HG03520 (cell line): ENCODE measurements at regions not wholly inside any gene's neighbourhood (a gene's known extent, or its start where the extent isn't known, plus 50 kb on each side); places are given as distances from the start of the nearest gene placed in this dataset.

Experiments used
- ATAC-seq: cut with Tn5 transposase; IDR thresholded peaks from one replicate; pipeline ENCODE4 v1.9.1; 2021; ENCODE audit warnings: mild to moderate bottlenecking, moderate library complexity; ENCODE audit not compliant: unreplicated experiment

DNA sequence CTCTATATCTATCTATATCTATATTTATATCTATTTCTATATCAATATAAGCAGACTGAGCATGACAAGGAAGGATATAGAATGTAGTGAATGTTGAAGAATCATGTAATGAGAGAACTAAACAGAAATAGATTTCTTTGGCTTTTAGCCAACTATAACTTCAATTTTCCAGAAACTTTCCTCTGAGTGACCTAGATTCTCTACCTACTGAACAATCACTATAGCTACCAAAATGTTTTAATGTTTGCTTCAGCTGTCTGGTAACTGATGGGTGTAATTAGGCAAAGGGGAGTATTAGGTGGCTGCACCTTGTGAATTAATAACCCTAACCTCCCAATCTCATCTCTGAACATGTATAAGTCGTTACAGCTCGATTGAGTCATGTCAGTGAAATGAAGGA, 76.4 kb upstream of the ROBO1 start:
- ATAC-seq: no peak

DNA sequence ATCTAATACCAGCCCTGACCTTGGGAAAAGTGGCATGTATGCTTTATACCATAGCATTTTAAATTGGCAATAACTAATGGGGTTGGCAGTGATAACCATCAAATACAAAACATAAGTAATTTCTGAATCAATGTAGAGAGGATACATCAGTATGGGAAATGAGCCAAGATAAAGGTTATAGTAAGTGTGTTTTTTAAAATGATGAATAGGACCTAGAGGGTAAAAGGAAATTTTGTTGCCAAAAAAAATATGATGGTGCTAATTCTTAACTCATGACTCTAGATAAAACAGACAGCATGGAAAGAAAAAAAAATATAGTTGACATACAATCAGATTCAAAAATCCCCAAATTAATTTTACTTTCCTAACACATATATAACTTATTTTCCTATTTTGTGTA, 75.4 kb upstream of the ROBO1 start:
- ATAC-seq: no peak

DNA sequence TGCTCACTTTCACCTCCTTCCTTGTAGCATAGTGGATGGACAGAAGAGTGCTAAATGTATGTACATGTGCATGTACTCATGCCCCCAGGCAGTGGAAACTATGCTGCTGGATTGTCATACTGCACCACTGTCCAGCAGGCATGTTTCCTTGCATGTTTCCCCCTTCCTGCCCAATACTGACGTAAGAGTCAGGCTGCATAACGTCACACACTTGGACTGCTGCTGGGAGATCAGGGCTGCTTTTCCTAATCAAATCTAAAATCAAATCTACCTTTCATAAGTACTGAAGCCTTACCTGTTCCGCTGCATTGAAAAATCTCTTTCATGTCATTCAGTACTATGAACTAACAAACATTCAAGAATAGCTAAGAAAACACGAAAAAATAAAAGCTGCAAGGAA, 67.9 kb upstream of the ROBO1 start:
- ATAC-seq: no peak

DNA sequence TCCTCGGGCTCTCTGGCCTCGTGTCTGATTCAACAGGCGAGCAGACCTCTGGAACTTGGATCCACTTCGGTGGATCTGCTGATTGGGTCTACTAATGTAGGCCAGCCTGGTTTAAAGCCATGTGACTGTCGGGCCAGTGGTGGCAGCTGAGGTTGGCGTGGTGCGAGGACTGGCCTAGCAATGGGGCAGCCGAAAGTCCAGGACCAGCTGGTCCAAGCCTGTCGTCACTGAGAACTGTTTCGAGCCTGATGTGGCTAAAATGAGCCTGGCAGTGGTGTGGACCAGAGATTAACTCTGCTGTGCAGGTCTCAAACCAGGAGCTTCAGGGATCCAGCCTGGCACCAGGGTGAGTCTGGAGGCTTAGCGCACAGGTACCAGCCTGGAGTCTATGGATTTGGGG, 56.4 kb upstream of the ROBO1 start:
- ATAC-seq: no peak

DNA sequence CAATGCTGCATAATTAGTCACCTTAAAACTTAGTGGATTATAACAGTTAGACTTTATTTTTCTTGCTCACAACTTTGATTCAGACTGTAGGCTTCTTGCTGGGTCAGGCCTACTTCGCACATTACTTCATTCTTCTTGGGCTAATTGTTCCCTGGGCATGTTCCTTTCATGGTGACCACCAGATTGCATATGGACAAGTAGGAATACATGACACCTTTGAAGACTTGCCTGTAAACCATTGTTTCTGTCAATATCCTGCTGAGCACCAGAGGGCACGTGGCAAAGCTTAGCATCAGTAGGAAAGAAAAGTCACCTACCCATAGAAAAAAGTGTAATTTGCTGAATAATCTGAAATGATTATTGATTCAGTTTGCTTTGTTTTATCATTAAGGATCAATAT, 54.3 kb upstream of the ROBO1 start:
- ATAC-seq: no peak

DNA sequence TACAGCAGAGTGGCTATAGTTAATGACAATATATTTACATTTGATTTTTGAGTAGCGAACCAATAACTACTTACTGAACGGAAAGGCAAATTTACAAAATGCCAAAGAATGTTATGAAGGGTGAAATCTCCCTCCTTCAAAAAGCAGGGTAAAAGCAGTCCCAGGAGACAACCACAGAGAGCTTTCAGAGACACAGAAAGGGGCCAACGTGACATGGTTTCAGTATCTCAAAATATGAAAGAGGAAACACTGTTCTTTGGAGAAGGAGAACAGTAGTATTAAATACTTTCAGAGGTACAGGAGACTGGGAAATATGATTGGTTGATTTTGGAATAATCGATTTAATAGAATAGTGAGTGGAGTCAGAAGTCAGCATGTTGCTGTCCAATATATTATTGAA, 52.3 kb upstream of the ROBO1 start:
- ATAC-seq: no peak

DNA sequence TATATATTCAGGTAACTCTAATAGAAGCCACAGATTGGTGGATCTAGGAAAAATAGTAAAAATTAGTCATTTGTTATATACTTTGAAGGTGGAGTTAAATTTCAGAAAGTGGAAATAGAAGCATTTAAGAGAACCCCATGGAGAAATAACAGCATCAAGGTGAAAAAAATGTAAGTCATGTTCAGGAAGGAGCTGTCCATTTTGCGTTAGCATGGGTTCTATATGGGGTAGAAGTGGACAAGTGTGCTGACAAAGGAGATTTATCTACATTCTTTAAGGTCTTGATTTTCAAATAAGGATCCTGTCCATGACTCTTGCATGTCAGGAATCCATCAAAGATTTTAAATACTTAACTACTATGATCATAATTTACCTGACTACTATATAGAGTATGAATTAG, 50.2 kb upstream of the ROBO1 start:
- no peak for ATAC-seq
